Common myeloid progenitor, CD34-positive (primary cell): ENCODE measurements at regions not wholly inside any gene's neighbourhood (a gene's known extent, or its start where the extent isn't known, plus 50 kb on each side); places are given as distances from the start of the nearest gene placed in this dataset.
A peak's percentile ranks its signal among the peaks of the same experiment; 100 is the strongest.
"Not testable (repeated sequence)": the region's sequence is repeated elsewhere in the genome, so short reads cannot be mapped to it uniquely, and the experiment has no call there.

ENCODE experiments used
- CTCF ChIA-PET: fragments of 350-600 bp; sonication (Branson Sonifier 250); formaldehyde crosslinking; loops from one replicate; lab custom pipeline; 2021; ENCODE audit warnings: antibody characterized with exemption; lab: Charles Lee
- POLR2A ChIA-PET: fragments of 350-600 bp; sonication (Branson Sonifier 250); formaldehyde crosslinking; loops from one replicate; lab custom pipeline; 2021; ENCODE audit warnings: antibody characterized with exemption; lab: Charles Lee
- DNase-seq, 3 donors: peaks; one replicate each; pipeline versions ENCODE4 v3.0.0 to v3.0.0-alpha.2; 2013
- H3K27ac ChIP-seq, 2 experiments: 1 replicate in 1 of 2; 2 replicates in 1 of 2; pipeline ENCODE4 v1.7.0; 2013; ENCODE audit warnings: inconsistent platforms in 2 of 2, low read length in 2 of 2, mild to moderate bottlenecking in 2 of 2, low read depth in 1 of 2, moderate library complexity in 1 of 2; ENCODE audit not compliant: severe bottlenecking in 2 of 2, insufficient read depth in 1 of 2, poor library complexity in 1 of 2
- H3K27me3 ChIP-seq, 5 experiments: replicated peaks in 2 of 5; 1 replicate in 3 of 5; 2 replicates in 2 of 5; pipeline versions ENCODE4 v1.6.1 to v1.7.0; 2013; ENCODE audit warnings: low read length in 4 of 5, mild to moderate bottlenecking in 2 of 5, moderate library complexity in 2 of 5, inconsistent platforms in 1 of 5; ENCODE audit not compliant: insufficient read depth in 5 of 5, control insufficient read depth in 4 of 5
- H3K36me3 ChIP-seq, 4 experiments: 1 replicate in 2 of 4; 2 replicates in 2 of 4; pipeline versions ENCODE4 v1.6.1 to v1.7.0; 2013; ENCODE audit warnings: low read length in 3 of 4, control low read depth in 1 of 4, mild to moderate bottlenecking in 1 of 4; ENCODE audit not compliant: control insufficient read depth in 4 of 4, insufficient read depth in 4 of 4
- H3K4me1 ChIP-seq, 4 experiments: 1 replicate in 3 of 4; 2 replicates in 1 of 4; pipeline versions ENCODE4 v1.6.1 to v1.7.1; 2013; ENCODE audit warnings: low read length in 3 of 4, mild to moderate bottlenecking in 3 of 4, control low read depth in 1 of 4, inconsistent platforms in 1 of 4, moderate library complexity in 1 of 4; ENCODE audit not compliant: control insufficient read depth in 4 of 4, insufficient read depth in 4 of 4; ENCODE audit errors: control extremely low read depth in 1 of 4
- H3K4me3 ChIP-seq, 7 experiments: 1 replicate in 4 of 7; 2 replicates in 3 of 7; pipeline versions ENCODE4 v1.5.1 to v1.7.0; 2013; ENCODE audit warnings: mild to moderate bottlenecking in 7 of 7, low read length in 6 of 7, moderate library complexity in 6 of 7, inconsistent platforms in 2 of 7, low read depth in 2 of 7, control low read depth in 1 of 7; ENCODE audit not compliant: insufficient read depth in 4 of 7, control insufficient read depth in 1 of 7; ENCODE audit errors: extremely low read depth in 1 of 7
- H3K9me3 ChIP-seq, 5 experiments: 1 replicate in 4 of 5; 2 replicates in 1 of 5; pipeline versions ENCODE4 v1.6.1 to v1.7.1; 2013; ENCODE audit warnings: low read length in 4 of 5, mild to moderate bottlenecking in 2 of 5, inconsistent platforms in 1 of 5, low read depth in 1 of 5, moderate library complexity in 1 of 5; ENCODE audit not compliant: control insufficient read depth in 4 of 5, insufficient read depth in 2 of 5; ENCODE audit errors: control extremely low read depth in 1 of 5
- WGBS: methylation state at CpG from one replicate; pipeline ENCODE4 v1.1.5; 2013; ENCODE audit not compliant: insufficient coverage; 5-methylcytosine and 5-hydroxymethylcytosine counted together

DNA sequence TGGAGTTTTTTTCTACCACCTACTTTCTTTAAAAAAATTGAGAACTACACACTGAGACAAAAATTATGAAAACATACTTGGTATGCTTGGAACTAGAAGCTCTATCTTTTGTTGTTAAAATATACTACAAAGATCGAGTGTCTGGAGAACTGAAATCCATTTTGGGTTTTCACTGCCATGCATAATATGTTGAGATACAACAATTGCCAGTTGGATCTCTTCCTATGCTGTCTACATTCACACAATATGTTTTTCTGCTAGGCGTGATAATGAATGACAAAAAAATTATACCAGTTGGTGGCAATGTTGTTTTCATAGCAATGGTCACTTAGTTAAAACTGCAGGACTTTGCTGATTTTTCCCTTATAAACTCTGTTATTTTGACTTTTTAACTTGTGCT, 605.4 kb upstream of the LCORL start:
- POLR2A ChIA-PET = no interaction called here
- WGBS = no CpG with 5 or more reads among the region's 2 CpGs

DNA sequence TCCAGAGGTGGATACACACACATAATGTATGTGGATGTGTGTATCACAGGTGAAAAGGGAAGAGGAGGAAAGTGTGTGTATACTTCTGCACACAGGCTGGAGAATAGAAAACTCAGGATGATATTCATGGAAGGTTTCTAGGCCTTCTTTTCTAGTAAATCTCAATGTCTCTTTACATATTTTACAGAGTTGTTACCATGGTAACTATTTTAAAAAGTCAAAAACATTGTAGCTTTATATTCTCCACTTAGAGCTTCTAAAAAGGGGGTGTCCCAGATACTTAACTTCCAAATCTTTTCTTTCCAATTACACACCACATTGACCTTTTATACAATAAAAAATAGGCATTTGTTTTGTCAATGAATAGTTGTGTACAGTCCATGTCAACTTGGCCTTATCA, 604.8 kb upstream of the LCORL start:
- no peak for DNase-seq
- Histone ChIP-seq H3K9me3 (peaks cover 0 to 5% (median 2%) of the 10 kb centered on the region in 5 experiments), H3K27me3 (no peaks in the 10 kb centered on the region), H3K4me1 (no peaks in the 10 kb centered on the region), H3K27ac (no peak overlapping the region), H3K4me3 (no peak overlapping the region), H3K36me3 (no peaks in the 10 kb centered on the region)
- ChIA-PET POLR2A (no interaction called here), CTCF (no interaction called here)

More for the DNA sequence above, 605.4 kb upstream of the LCORL start:
- no peaks in the 10 kb centered on the region for H3K27me3 ChIP-seq
- no peak overlapping the region for H3K27ac ChIP-seq
- DNase-seq = no peak
- no peak overlapping the region for H3K4me3 ChIP-seq
- CTCF ChIA-PET = no interaction called here
- H3K9me3 ChIP-seq = peaks cover 0 to 5% (median 2%) of the 10 kb centered on the region in 5 experiments
- H3K4me1 ChIP-seq = no peaks in the 10 kb centered on the region
- H3K36me3 ChIP-seq = no peaks in the 10 kb centered on the region

- Histone ChIP-seq H3K4me3 (no peak overlapping the region), H3K4me1 (no peaks in the 10 kb centered on the region), H3K27me3 (no peaks in the 10 kb centered on the region), H3K36me3 (no peaks in the 10 kb centered on the region), H3K9me3 (no peaks in the 10 kb centered on the region), H3K27ac (no peak overlapping the region)
- no peak for DNase-seq
- POLR2A ChIA-PET = no interaction called here
- 100% methylated on average over 1 of the region's 1 CpG for WGBS
- CTCF ChIA-PET = no interaction called here
These were observed 599.6 kb upstream of the LCORL start for GRCh38 chr4:18621186-18621585.

- POLR2A ChIA-PET = interaction anchor here (0.6 kb wide), 1 partner anchor 1308 kb away, joined by 3 read pairs; no protein-coding TSS in a partner anchor
- Histone ChIP-seq H3K27ac (no peak overlapping the region), H3K4me1 (peaks cover 0 to 5% (median 2%) of the 10 kb centered on the region in 4 experiments), H3K27me3 (no peaks in the 10 kb centered on the region), H3K36me3 (no peaks in the 10 kb centered on the region), H3K4me3 (no peak overlapping the region), H3K9me3 (no peaks in the 10 kb centered on the region)
- 93% methylated on average over 5 of the region's 6 CpGs for WGBS
- CTCF ChIA-PET = interaction anchor here (1.2 kb wide), 1 partner anchor 22 kb away, joined by 4 read pairs; no protein-coding TSS in a partner anchor
- DNase-seq = no peak
These were observed 595.2 kb upstream of the LCORL start for GRCh38 chr4:18616720-18617119.

DNA sequence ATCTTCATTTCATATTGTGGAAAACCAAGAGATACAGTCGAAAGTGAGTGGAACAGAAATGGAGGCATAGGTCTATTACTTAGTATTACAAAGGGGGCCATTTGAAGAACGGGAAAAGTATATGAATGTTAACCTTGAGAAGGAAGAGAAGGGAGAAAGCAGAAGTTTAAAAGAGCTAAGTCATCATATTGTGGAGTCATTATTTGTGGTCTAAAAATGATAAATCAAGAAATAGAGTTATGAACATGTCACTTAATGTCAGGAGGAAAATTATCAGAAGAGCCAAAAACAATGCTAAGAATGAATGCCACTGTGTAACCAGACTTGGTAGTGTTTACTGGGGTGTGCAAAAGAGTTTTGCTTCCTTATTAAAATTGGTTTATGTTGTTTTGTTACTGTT, 589.5 kb upstream of the LCORL start:
- DNase-seq = peak; percentile 47 to 86 (median 80)
- ChIA-PET POLR2A (no interaction called here), CTCF (no interaction called here)
- Histone ChIP-seq H3K27me3 (no peaks in the 10 kb centered on the region), H3K27ac (no peak overlapping the region), H3K9me3 (no peaks in the 10 kb centered on the region), H3K4me1 (peaks cover 0 to 10% (median 5%) of the 10 kb centered on the region in 4 experiments), H3K36me3 (no peaks in the 10 kb centered on the region), H3K4me3 (no peak overlapping the region)
- WGBS = 0% methylated on average over 1 of the region's 2 CpGs

DNA sequence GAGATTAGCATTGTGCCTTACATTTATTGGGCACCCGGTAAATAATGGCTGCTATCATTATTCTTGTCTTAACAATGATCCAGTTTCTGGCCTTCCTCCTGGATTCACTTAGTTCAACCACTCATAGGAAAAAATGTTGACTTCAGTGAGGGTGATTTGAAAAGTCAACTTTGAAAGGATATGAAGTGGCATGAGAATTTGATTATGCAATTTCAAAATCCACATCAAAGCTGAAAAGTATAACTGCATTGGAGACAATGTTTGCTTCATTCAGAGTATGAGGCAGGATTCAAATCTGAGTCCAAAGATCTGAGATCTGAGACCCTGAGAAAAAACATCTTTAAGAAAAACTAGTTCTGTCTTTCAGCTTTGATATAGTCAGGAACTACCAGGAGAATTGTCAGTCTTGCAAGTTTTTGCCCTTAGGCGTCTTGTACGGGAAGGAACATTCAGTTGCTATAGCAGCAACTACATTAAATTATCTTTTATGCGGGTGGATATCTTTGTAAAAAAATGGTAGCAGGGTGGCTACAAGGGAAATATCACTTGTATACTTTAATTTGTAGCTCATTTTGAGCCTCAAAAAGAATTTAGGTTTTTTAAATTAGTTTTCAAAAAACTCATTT, 587.5 kb upstream of the LCORL start:
- Histone ChIP-seq H3K27me3 (no peaks in the 10 kb centered on the region), H3K9me3 (no peaks in the 10 kb centered on the region), H3K27ac (no peak overlapping the region), H3K36me3 (no peaks in the 10 kb centered on the region), H3K4me3 (no peak overlapping the region), H3K4me1 (peaks cover 0 to 10% (median 3%) of the 10 kb centered on the region in 4 experiments)
- ChIA-PET POLR2A (no interaction called here), CTCF (interaction anchor here (0.8 kb wide), 1 partner anchor 14 kb away, joined by 3 read pairs; no protein-coding TSS in a partner anchor)
- DNase-seq = no peak
- WGBS = 100% methylated on average over 1 of the region's 4 CpGs

- H3K27ac ChIP-seq, H3K36me3 ChIP-seq, H3K9me3 ChIP-seq, CTCF ChIA-PET, H3K4me1 ChIP-seq, H3K4me3 ChIP-seq, H3K27me3 ChIP-seq, DNase-seq, POLR2A ChIA-PET: not testable (repeated sequence)
- WGBS = 100% methylated on average over 3 of the region's 8 CpGs
These were observed 581.1 kb upstream of the LCORL start for GRCh38 chr4:18602610-18603009.
